HUDEP-2 (cell line): ENCODE measurements at regions not wholly inside any gene's neighbourhood (a gene's known extent, or its start where the extent isn't known, plus 50 kb on each side); places are given as distances from the start of the nearest gene placed in this dataset.
"Not testable (repeated sequence)": the region's sequence is repeated elsewhere in the genome, so short reads cannot be mapped to it uniquely, and the experiment has no call there.

Experiments used
- DNase-seq, 76 experiments: peaks; one replicate each; lab custom pipeline; 2025; ENCODE audit not compliant: unreplicated experiment in 76 of 76; lab: John Stamatoyannopoulos, UW

GRCh38 chr3:159499031-159499793 is 489.4 kb upstream of the IL12A start:
- no peak for DNase-seq

- DNase-seq, result no peak
Observed at GRCh38 chr3:159501029-159501428, 487.6 kb upstream of the IL12A start.

- no peak for DNase-seq
Observed at GRCh38 chr3:159502986-159503385, 485.6 kb upstream of the IL12A start.

GRCh38 chr3:159510988-159511387 is 477.6 kb upstream of the IL12A start:
- DNase-seq, result not testable (repeated sequence)

GRCh38 chr3:159513444-159513843 is 475.2 kb upstream of the IL12A start:
- DNase-seq, result no peak

GRCh38 chr3:159513867-159514380 is 474.7 kb upstream of the IL12A start:
- DNase-seq, result no peak

- no peak for DNase-seq
Observed at GRCh38 chr3:159517105-159517504, 471.5 kb upstream of the IL12A start.

- no peak for DNase-seq
Observed at GRCh38 chr3:159520638-159521037, 468.0 kb upstream of the IL12A start.

GRCh38 chr3:159522276-159522675 is 466.4 kb upstream of the IL12A start:
- no peak for DNase-seq

GRCh38 chr3:159528251-159528895 is 460.3 kb upstream of the IL12A start:
- no peak for DNase-seq

GRCh38 chr3:159532577-159532976 is 456.1 kb upstream of the IL12A start:
- no peak for DNase-seq

- DNase-seq, result no peak
Observed at GRCh38 chr3:159534496-159534895, 454.1 kb upstream of the IL12A start.

GRCh38 chr3:159536876-159537275 is 451.8 kb upstream of the IL12A start:
- no peak for DNase-seq

GRCh38 chr3:159538507-159538906 is 450.1 kb upstream of the IL12A start:
- no peak for DNase-seq

- no peak for DNase-seq
Observed at GRCh38 chr3:159540882-159541495, 447.6 kb upstream of the IL12A start.

- DNase-seq, result no peak
Observed at GRCh38 chr3:159548675-159549335, 439.8 kb upstream of the IL12A start.

GRCh38 chr3:159555205-159555604 is 433.4 kb upstream of the IL12A start:
- DNase-seq, result no peak

GRCh38 chr3:159559771-159560170 is 428.9 kb upstream of the IL12A start:
- DNase-seq, result no peak

GRCh38 chr3:159560214-159560979 is 428.2 kb upstream of the IL12A start:
- DNase-seq, result no peak

- DNase-seq, result no peak
Observed at GRCh38 chr3:159565313-159565712, 423.3 kb upstream of the IL12A start.
